Esophagus squamous epithelium (tissue), 5 donors: ENCODE measurements at regions not wholly inside any gene's neighbourhood (a gene's known extent, or its start where the extent isn't known, plus 50 kb on each side); places are given as distances from the start of the nearest gene placed in this dataset.

Source experiments
- DNase-seq: peaks from one replicate; lab custom pipeline; 2025; lab: John Stamatoyannopoulos, UW
- H3K27ac ChIP-seq, 4 donors: fragments of 200-600 bp; sonication (generic); one replicate each; pipeline ENCODE4 v1.5.1; 2016 to 2019; ENCODE audit warnings: mild to moderate bottlenecking in 1 of 4
- H3K27me3 ChIP-seq, 4 donors: fragments of 200-600 bp; sonication (generic); 1 replicate in 3 of 4; 2 replicates in 1 of 4; pipeline versions ENCODE4 v1.5.1 to v1.6.0; 2017 to 2021; ENCODE audit warnings: antibody characterized with exemption in 1 of 4
- H3K36me3 ChIP-seq, 3 donors: fragments of 200-600 bp; sonication (generic); one replicate each; pipeline ENCODE4 v1.5.1; 2016 to 2019
- H3K4me1 ChIP-seq, 3 donors: fragments of 200-600 bp; sonication (generic); one replicate each; pipeline ENCODE4 v1.5.1; 2017 to 2019
- H3K4me3 ChIP-seq, 4 donors: fragments of 200-600 bp; sonication (generic); 1 replicate in 3 of 4; 2 replicates in 1 of 4; pipeline ENCODE4 v1.5.1; 2016 to 2019; ENCODE audit warnings: mild to moderate bottlenecking in 2 of 4, moderate library complexity in 1 of 4
- H3K9me3 ChIP-seq, 3 donors: fragments of 200-600 bp; sonication (generic); one replicate each; pipeline ENCODE4 v1.5.1; 2016 to 2019
- POLR2A ChIP-seq, 4 donors: fragments of 450-650 bp; IDR thresholded peaks; one replicate each; pipeline ENCODE4 v1.6.1; 2017; ENCODE audit warnings: antibody characterized with exemption in 4 of 4, mild to moderate bottlenecking in 4 of 4, moderate library complexity in 3 of 4
- WGBS, 2 donors: methylation state at CpG; one replicate each; pipeline ENCODE4 v1.1.5; 2018; 5-methylcytosine and 5-hydroxymethylcytosine counted together
- intact Hi-C: fragments of 100-400 bp; cut with DNase I; formaldehyde crosslinking; loops from one replicate; pipeline ENCODE4 v1.15.0; 2022
- TF ChIP-seq, protein P1 (sequence below), 6 experiments: fragments of 450-650 bp in 4 of 6; fragments of 200-600 bp in 2 of 6; sonication (generic) in 2 of 6; IDR thresholded peaks; one replicate each; pipeline ENCODE4 v1.5.1; 2016 to 2019; ENCODE audit warnings: antibody characterized with exemption in 6 of 6, mild to moderate bottlenecking in 4 of 6, moderate library complexity in 4 of 6
- donor health status: DM: yes; HTN: yes; CAD: no.

DNA sequence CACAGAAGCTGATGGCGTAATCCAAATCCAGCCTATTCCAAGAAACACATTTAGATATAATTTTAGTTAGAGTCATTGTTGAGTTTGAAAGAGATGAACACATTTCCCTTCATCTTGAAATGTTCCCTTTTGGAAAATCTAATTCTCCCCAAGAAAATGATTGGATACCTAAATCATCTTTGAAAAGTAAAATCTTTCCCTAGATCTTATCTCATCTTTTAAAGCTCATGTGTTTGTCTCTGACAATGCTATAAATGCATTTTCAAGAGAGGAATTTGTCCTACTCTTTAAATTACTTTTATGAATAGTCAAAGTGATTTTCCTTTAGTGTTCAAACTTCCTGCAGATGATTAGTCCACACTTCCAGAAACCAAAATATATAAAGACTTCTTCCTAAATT is 82.6 kb upstream of the CNTN6 start:
- no peak for TF ChIP-seq POLR2A (IDR thresholded peaks at IDR 0.05)
- TF ChIP-seq, protein P1, sequence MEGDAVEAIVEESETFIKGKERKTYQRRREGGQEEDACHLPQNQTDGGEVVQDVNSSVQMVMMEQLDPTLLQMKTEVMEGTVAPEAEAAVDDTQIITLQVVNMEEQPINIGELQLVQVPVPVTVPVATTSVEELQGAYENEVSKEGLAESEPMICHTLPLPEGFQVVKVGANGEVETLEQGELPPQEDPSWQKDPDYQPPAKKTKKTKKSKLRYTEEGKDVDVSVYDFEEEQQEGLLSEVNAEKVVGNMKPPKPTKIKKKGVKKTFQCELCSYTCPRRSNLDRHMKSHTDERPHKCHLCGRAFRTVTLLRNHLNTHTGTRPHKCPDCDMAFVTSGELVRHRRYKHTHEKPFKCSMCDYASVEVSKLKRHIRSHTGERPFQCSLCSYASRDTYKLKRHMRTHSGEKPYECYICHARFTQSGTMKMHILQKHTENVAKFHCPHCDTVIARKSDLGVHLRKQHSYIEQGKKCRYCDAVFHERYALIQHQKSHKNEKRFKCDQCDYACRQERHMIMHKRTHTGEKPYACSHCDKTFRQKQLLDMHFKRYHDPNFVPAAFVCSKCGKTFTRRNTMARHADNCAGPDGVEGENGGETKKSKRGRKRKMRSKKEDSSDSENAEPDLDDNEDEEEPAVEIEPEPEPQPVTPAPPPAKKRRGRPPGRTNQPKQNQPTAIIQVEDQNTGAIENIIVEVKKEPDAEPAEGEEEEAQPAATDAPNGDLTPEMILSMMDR (IDR thresholded peaks at IDR 0.05), result no peak
- no peaks in the 10 kb centered on the region for H3K27me3 ChIP-seq
- WGBS, 2 donors, result 64 to 86% methylated on average over 1 of the region's 1 CpG
- H3K9me3 ChIP-seq, result no peaks in the 10 kb centered on the region
- intact Hi-C loops, result no loop called here
- DNase-seq, result no peak
- no peaks in the 10 kb centered on the region for H3K4me1 ChIP-seq
- no peaks in the 10 kb centered on the region for H3K36me3 ChIP-seq
- H3K4me3 ChIP-seq, result no peak overlapping the region
- H3K27ac ChIP-seq, result no peak overlapping the region

DNA sequence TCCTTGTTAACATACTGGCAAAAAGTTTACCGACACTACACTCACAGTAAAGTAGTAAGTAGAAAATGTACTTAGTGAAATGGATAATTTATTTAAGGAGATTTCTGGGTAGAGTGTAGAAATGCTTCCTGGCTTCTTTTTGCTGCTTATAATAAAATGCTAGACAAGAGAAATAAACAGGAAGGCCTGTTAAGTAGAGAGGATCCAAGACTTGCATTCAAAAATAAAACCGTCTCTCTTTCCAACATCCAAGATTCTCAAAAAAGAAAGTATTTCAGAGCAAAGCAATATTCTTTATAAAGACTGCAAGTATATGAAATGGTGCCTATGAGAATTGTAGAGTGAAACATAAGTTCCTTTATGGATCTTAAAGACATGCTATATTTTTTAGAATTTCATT is 77.0 kb upstream of the CNTN6 start:
- no peaks in the 10 kb centered on the region for H3K9me3 ChIP-seq
- TF ChIP-seq, protein P1 (IDR thresholded peaks at IDR 0.05), result no peak
- no peak for TF ChIP-seq POLR2A (IDR thresholded peaks at IDR 0.05)
- DNase-seq, result no peak
- H3K27me3 ChIP-seq, result no peaks in the 10 kb centered on the region
- intact Hi-C loops, result no loop called here
- no peaks in the 10 kb centered on the region for H3K4me1 ChIP-seq
- H3K27ac ChIP-seq, result no peak overlapping the region
- WGBS, 2 donors, result 35 to 63% methylated on average over 2 of the region's 2 CpGs
- H3K36me3 ChIP-seq, result no peaks in the 10 kb centered on the region
- H3K4me3 ChIP-seq, result no peak overlapping the region

DNA sequence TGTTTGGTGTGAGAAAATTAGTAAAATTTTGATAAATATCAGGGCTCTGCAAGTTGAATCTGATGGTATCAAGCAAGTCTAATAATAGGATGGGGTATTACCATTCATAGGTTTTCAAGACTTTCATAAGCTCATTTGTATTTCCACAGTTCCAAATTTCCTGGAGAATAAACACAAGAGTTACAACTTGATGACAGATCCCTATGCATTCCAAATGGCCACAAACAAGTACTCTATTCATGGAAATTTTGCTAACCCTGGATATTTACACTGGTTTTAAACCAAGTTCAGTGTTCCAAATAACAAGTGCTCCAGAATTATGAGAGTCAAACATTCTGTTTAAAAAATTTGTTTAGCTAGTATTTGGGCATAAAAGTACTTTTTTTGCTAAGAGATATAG is 75.0 kb upstream of the CNTN6 start:
- no peaks in the 10 kb centered on the region for H3K9me3 ChIP-seq
- no peaks in the 10 kb centered on the region for H3K36me3 ChIP-seq
- H3K4me3 ChIP-seq, result no peak overlapping the region
- no peaks in the 10 kb centered on the region for H3K4me1 ChIP-seq
- no peaks in the 10 kb centered on the region for H3K27me3 ChIP-seq
- no peak for DNase-seq
- TF ChIP-seq, protein P1 (IDR thresholded peaks at IDR 0.05), result no peak
- TF ChIP-seq POLR2A (IDR thresholded peaks at IDR 0.05), result no peak
- no peak overlapping the region for H3K27ac ChIP-seq
- intact Hi-C loops, result no loop called here

DNA sequence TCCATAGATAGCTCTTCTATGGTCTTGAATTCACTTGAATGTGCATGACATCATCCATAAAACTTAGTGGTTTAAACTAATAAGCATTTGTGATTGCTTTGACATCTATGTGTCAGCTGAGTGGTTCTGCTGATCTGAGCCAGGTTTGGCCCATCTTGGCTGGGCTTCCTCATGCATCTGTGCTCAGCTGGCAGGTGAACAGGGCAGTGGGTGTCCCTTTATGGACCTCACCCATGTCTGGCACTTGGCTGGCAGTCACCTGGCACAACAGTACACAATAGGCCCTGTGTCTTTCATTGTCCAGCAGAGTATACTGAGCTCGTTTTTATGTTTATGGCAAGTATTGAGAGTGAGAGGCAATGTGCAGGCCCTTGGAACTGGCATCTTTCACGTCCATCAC is 73.7 kb upstream of the CNTN6 start:
- WGBS, 2 donors, result 41 to 63% methylated on average over 2 of the region's 2 CpGs
- DNase-seq, result no peak
- Histone ChIP-seq H3K4me3 (no peak overlapping the region), H3K27ac (no peak overlapping the region), H3K36me3 (no peaks in the 10 kb centered on the region), H3K27me3 (no peaks in the 10 kb centered on the region), H3K9me3 (no peaks in the 10 kb centered on the region), H3K4me1 (no peaks in the 10 kb centered on the region)
- intact Hi-C loops, result no loop called here
- no peak for TF ChIP-seq POLR2A (IDR thresholded peaks at IDR 0.05)
- TF ChIP-seq, protein P1 (IDR thresholded peaks at IDR 0.05), result no peak

- TF ChIP-seq POLR2A (IDR thresholded peaks at IDR 0.05), result no peak
- TF ChIP-seq, protein P1 (IDR thresholded peaks at IDR 0.05), result no peak
- no peak for DNase-seq
- 59 to 65% methylated on average over 2 of the region's 2 CpGs for WGBS, 2 donors
- Histone ChIP-seq H3K27me3 (no peaks in the 10 kb centered on the region), H3K4me1 (no peaks in the 10 kb centered on the region), H3K27ac (no peak overlapping the region), H3K4me3 (no peak overlapping the region), H3K9me3 (no peaks in the 10 kb centered on the region), H3K36me3 (no peaks in the 10 kb centered on the region)
- intact Hi-C loops, result no loop called here
These were observed 66.4 kb upstream of the CNTN6 start for GRCh38 chr3:1026395-1026794.
